Stimulated activated effector memory CD8-positive, alpha-beta T cell treated with anti-CD3 and anti-CD28 coated beads, Interleukin-12 subunit alpha, Interleukin-12 subunit beta, amount 100 ng/mL, for 72 hours (primary cell): ENCODE measurements at regions not wholly inside any gene's neighbourhood (a gene's known extent, or its start where the extent isn't known, plus 50 kb on each side); places are given as distances from the start of the nearest gene placed in this dataset.
"Not testable (repeated sequence)": the region's sequence is repeated elsewhere in the genome, so short reads cannot be mapped to it uniquely, and the experiment has no call there.

Experiments
- ATAC-seq: fragments of 150-1000 bp; cut with Tn5 transposase; 2 replicates; pipeline ENCODE4 v1.10.0; 2021
- DNase-seq, 2 donors: peaks; one replicate each; pipeline ENCODE4 v3.0.0; 2021 to 2022; ENCODE audit warnings: low spot score in 2 of 2
- H3K27ac Mint-ChIP-seq: one replicate; pipeline ENCODE4 v1.8.0; 2022; ENCODE audit warnings: mild to moderate bottlenecking, mixed read lengths
- H3K36me3 Mint-ChIP-seq: one replicate; pipeline ENCODE4 v1.8.0; 2022; ENCODE audit warnings: mild to moderate bottlenecking, mixed read lengths
- H3K4me1 Mint-ChIP-seq: one replicate; pipeline ENCODE4 v1.8.0; 2022; ENCODE audit warnings: mixed read lengths
- H3K4me3 Mint-ChIP-seq: one replicate; pipeline ENCODE4 v1.8.0; 2022; ENCODE audit warnings: mild to moderate bottlenecking, mixed read lengths
- H3K9me3 Mint-ChIP-seq: one replicate; pipeline ENCODE4 v1.8.0; 2022; ENCODE audit warnings: mixed read lengths

DNA sequence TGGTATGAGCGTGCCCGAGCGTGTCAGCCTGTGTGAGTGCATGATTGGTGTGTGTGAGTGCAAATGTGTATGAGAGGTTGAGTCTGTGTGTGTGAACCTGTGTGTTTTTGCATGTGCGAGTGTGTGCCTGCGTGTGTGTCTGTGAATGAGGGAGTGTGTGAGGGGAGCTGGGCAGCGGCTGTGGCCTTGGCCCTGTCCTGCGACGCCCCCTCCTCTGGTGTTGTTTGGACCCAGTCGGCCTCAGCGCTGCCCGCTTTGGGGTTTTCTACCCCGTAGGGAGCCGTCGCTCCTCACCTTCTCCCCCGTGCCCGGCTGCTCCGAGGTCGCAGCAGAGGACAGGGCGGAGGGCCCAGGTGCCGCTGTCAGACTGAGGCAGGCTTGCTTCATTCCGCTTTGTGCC, 69.0 kb downstream of the TMEM121 start:
- H3K4me3 Mint-ChIP-seq, H3K36me3 Mint-ChIP-seq, H3K4me1 Mint-ChIP-seq, H3K9me3 Mint-ChIP-seq, H3K27ac Mint-ChIP-seq, DNase-seq: not testable (repeated sequence)
- ATAC-seq, result peak; percentile 7

DNA sequence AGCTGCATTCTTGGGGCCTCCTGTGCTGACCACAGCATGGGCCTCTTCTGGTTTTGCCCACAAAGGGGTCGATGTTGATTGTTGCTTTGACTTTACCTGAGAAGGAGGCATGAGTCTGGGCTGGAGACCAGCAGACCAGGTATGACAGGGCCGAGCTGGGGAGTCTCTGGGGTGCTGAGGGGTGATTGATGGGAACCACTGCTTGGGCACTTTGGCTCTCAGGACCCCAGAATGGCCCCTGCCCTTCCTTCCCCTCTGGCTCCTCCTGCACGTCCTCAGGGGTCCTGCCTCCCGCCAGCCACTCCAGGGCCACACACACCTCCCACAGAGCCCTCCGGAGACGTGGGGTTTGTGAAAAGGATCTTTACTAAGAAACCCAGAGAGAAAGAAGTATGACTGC, 70.0 kb downstream of the TMEM121 start:
- H3K4me1 Mint-ChIP-seq, H3K36me3 Mint-ChIP-seq, H3K4me3 Mint-ChIP-seq, H3K27ac Mint-ChIP-seq, ATAC-seq, DNase-seq, H3K9me3 Mint-ChIP-seq: not testable (repeated sequence)

DNA sequence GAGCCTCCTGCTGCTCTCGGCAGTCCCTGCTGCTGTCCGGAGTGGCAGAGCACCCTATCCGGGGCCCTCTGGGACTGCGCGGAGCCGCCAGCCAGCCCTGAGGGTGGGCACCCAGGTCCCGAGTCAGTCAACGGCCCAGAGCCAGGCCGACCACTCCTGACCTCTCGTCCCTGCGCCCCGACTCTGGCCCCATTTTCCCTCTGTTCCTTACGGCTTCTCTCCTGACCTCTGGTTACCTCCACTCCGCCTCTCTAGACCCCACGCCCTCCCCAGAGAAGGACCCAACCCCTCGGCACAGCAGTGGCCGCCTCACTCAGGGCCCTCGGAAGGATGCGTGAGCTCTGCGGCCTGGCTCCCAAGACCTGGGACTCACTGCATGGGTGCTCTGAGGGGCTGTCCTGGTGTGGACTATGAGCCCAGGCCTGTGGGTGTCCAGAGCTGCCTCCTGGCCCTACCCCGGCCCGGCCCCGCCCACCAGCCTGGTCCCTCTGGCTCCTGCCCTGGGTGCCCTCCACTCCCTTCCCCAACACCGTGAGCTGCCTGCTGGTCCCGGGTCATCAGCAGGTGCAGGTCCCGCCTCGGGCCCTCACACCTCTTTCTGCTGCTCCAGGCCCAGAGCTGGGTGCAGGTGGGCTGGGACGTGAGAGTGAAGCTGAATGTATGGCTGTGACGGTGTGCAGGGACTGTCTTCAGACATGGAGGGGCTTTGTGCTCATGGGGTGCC, 71.8 kb downstream of the TMEM121 start:
- not testable (repeated sequence) for H3K4me3 Mint-ChIP-seq, DNase-seq, H3K4me1 Mint-ChIP-seq, H3K36me3 Mint-ChIP-seq, ATAC-seq, H3K27ac Mint-ChIP-seq, H3K9me3 Mint-ChIP-seq

DNA sequence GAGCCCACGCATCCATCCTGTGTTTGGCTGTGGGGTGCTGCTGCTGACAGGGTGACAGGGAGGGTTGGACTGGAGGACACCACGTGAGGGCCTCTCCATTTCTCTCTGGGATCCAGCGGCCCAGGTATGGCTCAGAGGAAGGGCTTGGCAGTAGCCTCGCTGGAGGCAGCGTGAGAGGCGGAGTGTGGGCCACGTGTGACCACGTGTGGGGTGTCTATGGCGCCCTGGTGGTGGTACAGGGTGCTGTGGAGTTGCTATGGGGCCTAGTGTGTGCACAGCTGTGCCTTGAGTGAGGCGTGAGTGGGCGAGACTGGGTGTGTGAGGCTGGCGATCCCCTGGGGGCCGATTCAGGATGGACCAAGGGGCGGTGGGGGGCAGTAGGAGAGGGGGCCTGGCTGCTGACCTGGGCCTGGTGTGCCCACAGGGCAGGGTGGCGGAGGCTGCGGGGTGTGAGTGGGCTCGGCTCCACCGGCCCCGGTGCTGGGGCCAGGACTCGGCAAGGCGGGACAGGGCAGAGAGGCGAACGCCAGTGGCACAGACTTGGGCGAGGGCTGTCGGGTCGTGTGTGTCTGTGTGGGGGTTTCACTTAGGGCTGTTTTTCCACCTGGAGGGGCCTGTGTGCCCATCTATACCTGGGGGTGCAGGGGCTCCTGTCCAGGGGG, 72.7 kb downstream of the TMEM121 start:
- not testable (repeated sequence) for DNase-seq, H3K27ac Mint-ChIP-seq

DNA sequence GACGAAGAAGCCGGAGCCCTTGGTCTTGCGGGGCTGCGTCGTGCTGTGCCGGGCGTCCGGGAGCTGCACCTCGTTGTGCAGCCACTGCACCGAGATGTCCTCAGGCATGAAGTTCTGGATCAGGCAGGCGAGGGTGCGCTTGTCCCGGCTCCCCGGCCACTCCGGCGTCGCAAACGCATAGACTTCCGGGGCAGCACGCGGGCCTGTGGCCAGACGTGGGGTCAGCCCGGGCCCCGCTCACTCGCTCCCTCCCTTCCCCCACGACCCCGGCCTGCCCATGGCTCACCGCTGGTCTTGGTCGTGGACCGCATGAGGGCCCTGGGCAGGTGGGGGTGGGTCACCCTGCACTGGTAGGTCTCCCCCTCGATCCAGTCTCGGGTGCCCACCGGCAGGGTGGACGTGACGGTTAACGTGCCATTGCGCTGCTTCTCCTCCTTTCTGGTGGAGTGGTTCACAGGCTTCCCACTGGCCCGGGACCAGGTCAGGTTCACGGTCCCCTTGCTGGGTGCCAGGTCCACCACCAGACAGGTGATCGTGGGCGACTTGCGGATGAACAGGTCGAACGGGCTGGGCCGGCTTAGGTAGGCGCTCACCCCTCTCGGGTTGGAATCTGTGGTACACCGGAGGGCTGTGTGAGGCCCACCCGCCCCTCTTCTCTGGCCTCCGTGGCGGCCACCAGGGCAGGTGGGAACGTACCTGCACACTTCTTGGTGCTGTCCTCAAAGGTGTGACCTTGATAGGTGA, 74.0 kb downstream of the TMEM121 start:
- not testable (repeated sequence) for H3K27ac Mint-ChIP-seq, ATAC-seq, H3K9me3 Mint-ChIP-seq, H3K4me3 Mint-ChIP-seq, DNase-seq, H3K36me3 Mint-ChIP-seq, H3K4me1 Mint-ChIP-seq

More for the DNA sequence above, 72.7 kb downstream of the TMEM121 start:
- H3K4me3 Mint-ChIP-seq, ATAC-seq, H3K36me3 Mint-ChIP-seq, H3K9me3 Mint-ChIP-seq, H3K4me1 Mint-ChIP-seq: not testable (repeated sequence)

DNA sequence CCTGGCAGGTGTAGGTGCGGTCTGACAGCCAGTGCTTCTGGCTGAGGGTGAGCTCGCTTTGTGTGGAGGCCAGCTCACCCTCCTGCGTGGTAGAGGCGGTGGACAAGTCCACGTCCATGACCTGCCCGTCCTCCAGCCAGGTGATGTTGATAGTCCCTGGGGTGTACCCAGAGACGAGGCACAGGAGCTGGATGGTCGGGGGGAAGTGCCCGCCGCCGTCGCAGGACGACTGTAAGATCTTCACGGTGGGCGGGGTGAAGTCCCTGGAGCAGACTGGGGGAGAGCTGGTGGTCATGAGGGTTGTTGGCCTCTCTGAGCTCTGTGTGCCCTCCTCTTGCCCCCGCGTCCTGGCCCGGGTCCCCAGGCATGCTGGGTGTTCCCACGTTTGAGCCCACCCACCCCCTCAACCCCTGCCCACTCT, 74.6 kb downstream of the TMEM121 start:
- no peak for ATAC-seq
- no peaks in the 10 kb centered on the region for H3K36me3 Mint-ChIP-seq
- H3K4me3 Mint-ChIP-seq, result no peak overlapping the region
- H3K27ac Mint-ChIP-seq, result no peak overlapping the region
- no peak for DNase-seq
- H3K9me3 Mint-ChIP-seq, result no peaks in the 10 kb centered on the region
- no peaks in the 10 kb centered on the region for H3K4me1 Mint-ChIP-seq

DNA sequence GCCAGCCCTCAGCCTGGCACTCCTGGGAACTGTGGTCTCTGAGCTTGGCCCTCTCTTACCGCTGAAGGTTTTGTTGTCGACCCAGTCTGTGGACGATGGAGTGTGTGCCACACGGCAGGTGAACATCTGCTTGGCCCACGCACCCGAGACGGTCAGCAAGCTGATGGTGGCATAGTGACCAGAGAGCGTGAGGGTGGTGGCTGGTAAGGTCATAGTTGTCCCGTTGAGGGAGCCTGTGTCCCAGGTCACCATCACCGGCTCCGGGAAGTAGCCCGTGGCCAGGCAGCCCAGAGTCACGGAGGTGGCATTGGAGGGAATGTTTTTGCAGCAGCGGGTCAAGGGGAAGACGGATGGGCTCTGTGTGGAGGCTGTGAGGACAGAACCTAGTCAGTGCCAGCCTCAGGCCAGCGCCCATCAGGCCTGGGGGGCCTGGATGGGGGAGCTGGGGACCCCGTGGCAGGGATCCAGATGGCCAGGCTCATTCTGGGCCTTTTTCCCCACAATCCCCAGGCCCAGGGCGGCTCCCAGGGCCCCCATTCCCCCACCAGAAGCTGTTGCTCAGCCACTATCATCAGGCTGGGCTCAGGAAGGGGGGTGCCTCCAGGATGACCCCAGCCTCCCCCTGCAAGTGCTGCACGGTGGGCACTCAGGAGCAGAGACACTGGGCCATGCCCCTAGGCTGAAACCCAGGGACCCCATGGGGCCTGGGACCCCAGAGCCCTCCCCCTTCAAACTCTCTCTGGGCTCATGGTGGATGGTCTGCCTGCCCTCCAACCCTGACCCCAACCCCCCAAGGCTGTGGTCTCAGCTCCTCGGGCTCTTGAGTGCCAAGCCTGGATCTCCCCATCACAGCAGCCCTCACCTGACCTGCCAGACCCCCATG, 75.2 kb downstream of the TMEM121 start:
- Mint-ChIP-seq H3K27ac (no peak overlapping the region), H3K9me3 (no peaks in the 10 kb centered on the region), H3K4me1 (no peaks in the 10 kb centered on the region), H3K36me3 (no peaks in the 10 kb centered on the region), H3K4me3 (no peak overlapping the region)
- DNase-seq (no peak), ATAC-seq (no peak)

DNA sequence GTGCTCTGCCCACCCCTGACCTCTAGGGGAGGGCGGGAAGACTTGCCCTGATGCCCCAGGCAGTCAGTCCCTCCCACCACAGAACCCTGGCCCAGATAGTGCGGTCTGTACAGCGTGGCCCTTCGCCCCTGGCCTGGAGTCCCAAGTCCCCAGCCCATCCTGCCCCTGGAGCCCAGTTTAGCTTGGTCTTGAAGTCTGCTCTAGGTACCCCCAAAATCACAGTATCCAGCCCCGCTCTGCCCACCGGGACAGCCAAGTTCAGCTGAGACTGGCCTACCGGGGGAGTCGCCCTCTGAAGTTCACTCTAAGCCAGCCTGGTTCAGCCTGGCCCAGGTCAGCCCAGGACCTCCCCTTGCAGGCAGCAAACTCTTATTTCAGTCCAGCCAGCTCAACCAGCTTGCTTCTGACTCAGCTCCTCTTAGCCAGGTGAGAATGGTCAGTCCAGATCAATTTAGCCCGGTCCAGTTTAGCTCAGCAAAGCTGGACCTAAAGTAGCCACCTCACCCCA, 75.9 kb downstream of the TMEM121 start:
- DNase-seq, result no peak
- Mint-ChIP-seq H3K4me3 (no peak overlapping the region), H3K4me1 (no peaks in the 10 kb centered on the region), H3K36me3 (no peaks in the 10 kb centered on the region), H3K27ac (no peak overlapping the region), H3K9me3 (no peaks in the 10 kb centered on the region)
- no peak for ATAC-seq

DNA sequence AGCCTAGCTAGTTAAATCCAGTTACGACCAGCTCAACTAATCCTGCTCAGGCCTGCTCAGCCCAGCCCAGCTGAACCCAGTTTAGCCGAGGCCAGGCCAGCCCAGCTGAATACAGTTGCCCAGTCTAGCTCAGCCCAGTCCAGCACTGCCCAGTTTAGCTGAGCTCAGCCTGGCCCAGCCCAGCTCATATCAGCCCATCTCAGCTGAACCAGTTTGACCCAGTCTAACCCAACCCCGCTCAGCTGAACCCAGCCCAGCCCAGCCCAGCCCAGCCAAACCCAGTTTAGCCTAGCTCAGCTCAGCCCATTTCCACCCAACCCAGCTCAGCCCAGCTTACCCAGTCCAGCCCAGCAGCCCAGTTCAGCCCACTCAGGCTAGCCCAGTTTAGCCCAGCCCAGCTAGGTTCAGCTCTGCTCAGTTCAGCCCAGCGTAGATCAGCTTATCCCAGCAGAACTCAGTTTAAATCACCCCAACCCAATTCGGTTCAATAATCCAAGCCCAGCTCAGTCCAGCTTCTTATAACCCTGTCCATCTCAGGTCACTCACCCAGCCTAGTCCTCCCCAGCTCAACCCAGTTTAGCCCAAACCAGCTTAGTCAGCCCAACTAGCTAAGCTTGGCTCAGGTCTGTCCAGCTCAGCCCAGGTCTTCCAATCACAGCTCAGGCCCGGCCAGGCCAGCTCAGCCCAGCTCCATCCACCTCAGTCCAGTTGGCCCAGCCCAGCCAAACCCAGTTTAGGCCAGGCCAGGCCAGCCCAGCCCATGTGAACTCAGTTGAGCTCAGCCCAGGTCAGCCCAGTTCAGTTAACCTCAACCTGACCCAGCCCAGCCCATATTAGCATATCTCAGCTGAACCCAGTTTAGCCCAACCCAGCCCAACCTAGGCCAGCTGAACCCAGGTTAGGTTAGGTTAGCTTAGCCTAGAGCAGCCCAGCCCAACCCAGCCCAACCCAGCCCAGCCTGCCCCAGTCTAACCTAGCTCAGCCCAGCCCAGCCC, 76.7 kb downstream of the TMEM121 start:
- Mint-ChIP-seq H3K27ac (no peak overlapping the region), H3K4me1 (no peaks in the 10 kb centered on the region), H3K4me3 (no peak overlapping the region), H3K9me3 (no peaks in the 10 kb centered on the region), H3K36me3 (no peaks in the 10 kb centered on the region)
- DNase-seq (no peak), ATAC-seq (peak; percentile 2)

DNA sequence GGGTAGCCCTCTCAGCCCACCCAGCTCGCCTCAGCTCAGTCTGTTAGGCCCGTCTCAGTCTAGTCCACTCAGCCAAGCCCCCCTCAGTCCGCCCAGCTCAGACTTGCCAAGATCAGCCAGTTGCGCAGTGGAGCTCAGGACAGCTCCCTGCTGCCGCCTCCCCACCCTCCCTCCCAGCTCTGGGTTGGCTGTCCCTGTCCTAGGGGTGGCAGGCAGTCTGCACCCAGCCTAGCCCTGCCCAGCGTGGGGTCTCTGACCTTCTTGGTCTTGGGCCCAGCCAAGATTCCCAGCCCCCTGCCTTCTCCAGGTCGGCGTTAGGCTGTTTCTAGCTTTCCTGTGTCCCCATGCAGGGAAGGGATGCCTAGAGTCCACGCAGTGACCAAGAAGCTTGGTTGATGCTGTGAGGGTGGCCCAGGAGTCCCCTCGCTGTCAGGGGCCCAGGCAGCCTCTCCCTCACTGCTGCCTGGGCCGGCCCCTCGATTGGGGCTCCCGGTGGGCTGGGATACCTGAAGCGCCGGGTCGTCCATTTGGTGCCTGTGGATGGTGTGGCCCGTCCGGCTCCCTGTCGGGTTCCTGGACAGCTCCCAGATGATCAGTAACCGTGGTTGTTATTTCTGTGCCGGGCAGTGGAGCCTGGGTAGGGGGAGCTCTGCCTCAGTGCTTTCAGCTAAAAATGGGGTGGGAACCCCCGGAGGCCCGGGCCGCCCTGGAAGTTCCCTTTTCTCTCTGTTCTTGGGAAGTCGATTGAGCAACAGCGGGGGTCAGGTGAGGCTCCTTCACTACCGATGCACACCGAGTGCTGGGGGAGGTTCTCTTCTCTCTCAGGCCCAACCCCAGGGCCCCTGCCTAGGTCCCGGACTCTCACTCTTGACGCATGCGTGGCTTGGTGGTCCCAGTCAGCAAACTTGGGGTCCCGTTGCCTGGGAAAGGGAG, 78.4 kb downstream of the TMEM121 start:
- ATAC-seq, H3K27ac Mint-ChIP-seq, H3K4me3 Mint-ChIP-seq, H3K4me1 Mint-ChIP-seq, DNase-seq, H3K9me3 Mint-ChIP-seq, H3K36me3 Mint-ChIP-seq: not testable (repeated sequence)

DNA sequence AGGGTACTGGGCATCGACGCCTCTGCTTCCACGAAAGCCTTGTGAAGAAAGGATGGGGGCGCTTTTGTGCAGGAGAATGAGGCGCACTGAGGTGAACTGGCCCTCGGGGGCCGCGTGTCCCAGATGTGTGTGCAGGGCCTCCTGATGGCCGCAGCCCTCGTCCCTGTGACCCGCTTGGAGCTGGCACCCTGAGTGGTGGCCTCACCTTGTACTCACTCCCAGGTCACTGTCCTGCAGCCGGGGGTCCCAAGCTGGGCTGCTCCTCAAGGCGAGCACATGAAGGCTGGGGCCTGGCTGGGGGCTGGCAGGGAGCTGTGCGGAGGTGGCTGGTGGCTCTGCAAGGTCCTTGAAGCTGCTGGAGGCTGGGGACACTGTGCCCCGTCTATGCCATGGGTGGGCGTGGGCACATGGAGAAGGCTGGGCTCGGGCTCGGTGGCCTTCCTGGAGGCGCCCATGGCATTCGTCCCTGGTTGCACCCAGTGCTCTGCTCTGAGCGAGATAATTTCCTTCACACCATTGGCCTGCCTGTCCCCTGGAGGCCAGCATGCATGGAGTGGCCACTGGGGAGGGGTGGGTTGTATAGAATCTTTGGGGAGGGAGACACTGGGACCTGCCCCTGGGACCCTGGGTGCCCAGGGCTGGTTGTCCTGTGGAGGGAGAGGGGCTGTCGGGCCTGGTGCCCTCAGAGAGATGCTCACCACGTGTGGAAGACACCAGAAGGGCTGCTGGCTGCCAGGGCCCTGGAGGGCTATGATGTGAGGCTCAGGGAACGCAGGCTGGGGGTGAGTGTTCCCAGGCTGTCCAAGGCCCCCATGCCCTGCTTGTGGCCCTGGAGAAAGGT, 79.3 kb downstream of the TMEM121 start:
- Mint-ChIP-seq H3K27ac (no peak overlapping the region), H3K4me1 (no peaks in the 10 kb centered on the region), H3K9me3 (no peaks in the 10 kb centered on the region), H3K4me3 (no peak overlapping the region), H3K36me3 (no peaks in the 10 kb centered on the region)
- DNase-seq, result peak in 1 of 2 donors; percentile 39
- ATAC-seq, result no peak

DNA sequence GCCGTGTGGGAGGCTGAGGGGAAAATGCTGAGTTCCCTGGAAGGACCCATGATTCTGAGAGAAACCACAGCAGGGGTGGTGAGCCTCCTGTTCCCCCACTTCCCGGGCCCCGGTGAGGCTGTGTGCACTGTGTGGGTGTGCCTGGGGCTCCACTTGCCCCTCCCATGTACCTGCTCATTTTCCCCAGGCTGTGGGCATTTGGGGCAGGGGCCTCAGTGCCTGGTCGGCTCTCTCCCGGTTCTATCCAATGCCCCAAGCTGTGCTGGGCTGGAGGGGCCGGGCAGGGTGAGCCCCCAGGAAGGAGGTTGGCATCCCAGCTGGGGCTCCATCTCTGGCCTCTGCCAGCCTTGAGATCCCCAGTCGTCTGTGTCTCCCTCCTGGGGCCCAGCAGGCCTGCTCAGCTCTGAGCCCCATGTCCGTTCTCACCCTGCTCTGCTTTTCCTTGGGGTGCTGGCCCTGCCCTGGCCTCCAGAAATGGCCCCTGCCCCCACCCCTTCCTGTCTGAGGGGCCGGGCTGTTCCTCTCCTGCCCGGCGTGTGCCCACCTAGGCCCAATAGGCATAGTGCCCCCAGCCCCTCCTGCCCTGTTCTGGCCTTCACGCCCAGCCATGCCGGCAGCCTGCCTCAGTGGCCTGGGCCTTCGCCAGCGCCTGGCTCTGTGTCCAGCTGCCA, 80.1 kb downstream of the TMEM121 start:
- not testable (repeated sequence) for ATAC-seq, H3K9me3 Mint-ChIP-seq, H3K4me3 Mint-ChIP-seq, H3K36me3 Mint-ChIP-seq, H3K4me1 Mint-ChIP-seq, H3K27ac Mint-ChIP-seq
- peak in 1 of 2 donors; percentile 36 for DNase-seq
